NCI-H2029 (cell line): ENCODE measurements at regions not wholly inside any gene's neighbourhood (a gene's known extent, or its start where the extent isn't known, plus 50 kb on each side); places are given as distances from the start of the nearest gene placed in this dataset.
"Not testable (repeated sequence)": the region's sequence is repeated elsewhere in the genome, so short reads cannot be mapped to it uniquely, and the experiment has no call there.

Experiments
- DNase-seq: peaks from one replicate; lab custom pipeline; 2025; lab: John Stamatoyannopoulos, UW

DNA sequence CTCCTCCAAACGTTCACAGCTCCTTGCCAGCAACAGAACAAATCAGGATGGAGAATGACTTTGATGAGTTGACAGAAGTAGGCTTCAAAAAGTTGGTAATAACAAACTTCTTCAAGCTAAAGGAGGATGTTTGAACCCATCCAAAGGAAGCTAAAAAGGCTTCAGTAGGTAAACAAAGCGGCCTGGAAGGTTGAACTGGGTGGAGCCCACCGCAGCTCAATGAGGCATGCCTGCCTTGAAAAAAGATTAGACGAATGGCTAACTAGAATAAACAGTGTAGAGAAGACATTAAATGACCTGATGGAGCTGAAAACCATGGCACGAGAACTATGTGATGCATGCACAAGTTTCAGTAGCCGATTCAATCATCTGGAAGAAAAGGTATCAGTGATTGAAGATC, 1369.0 kb upstream of the SORCS1 start:
- DNase-seq: not testable (repeated sequence)

GRCh38 chr10:108523016-108523800, 1358.7 kb upstream of the SORCS1 start:
- DNase-seq: no peak

DNA sequence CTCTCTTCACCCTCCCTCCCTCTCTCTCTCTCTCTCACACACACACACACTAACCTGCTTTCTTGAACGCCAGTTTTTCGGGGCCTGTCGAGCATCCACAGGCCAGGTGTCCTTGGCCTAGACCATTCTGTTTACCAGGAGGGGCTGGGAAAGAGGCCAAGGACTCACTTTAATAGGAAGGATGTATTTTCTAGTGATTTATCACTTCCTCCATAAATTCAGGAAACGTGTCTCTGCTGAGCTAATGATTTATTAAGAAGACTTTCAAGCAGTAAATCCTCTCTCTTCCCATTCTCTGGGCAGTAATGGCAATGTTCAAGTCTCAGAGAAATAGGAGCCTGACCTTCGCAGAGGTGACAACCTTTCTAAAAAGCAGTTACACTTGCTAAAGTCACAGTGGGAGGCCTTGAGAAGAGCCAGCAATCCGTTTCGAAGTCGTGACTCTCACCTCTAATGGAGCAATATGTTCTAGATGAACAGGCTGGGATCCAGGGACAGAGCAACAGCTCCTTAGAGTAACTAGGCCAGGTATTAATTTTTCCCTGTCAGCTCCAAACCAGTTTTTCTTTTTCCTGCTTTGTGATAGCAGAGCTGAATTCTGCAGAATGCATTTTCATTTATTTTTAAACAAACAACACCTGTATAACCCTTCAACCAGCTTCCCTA, 1357.5 kb upstream of the SORCS1 start:
- DNase-seq: no peak

DNA sequence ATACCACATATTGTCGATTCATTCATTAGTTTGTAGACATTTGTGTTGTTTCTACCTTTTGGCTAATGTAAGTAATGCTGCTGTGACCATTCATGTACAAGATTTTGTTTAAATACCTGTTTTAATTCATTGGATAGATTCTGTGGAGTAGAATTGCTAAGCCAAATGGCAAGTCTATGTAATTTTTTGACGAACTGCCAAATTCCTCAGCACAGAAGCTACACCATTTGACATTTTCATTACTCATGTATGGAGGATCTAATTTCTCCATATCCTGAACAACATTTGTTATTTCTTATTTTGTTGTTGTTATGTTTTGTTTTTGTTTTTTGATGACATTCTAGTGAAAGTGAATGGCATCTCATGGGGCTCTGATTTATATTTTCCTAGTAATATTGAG, 1351.3 kb upstream of the SORCS1 start:
- no peak for DNase-seq

DNA sequence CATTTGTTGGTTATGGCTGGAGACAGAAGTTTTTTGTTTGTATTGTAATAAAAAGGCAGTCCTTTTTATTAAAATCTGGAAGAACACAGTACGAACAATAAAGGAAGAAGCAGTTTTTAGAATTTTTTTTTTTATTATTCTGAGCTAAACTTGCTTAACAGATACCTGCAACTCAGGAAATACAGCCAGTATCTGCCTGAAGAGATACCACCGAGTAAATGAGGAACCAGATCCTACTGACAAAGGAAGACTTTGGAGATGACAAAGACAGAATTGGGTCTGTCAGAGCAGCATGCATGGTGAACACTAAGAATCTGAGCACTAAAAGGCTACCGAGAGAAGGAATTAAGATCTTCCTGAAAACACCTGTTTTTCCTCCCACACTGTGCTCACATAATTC, 1335.9 kb upstream of the SORCS1 start:
- no peak for DNase-seq

DNA sequence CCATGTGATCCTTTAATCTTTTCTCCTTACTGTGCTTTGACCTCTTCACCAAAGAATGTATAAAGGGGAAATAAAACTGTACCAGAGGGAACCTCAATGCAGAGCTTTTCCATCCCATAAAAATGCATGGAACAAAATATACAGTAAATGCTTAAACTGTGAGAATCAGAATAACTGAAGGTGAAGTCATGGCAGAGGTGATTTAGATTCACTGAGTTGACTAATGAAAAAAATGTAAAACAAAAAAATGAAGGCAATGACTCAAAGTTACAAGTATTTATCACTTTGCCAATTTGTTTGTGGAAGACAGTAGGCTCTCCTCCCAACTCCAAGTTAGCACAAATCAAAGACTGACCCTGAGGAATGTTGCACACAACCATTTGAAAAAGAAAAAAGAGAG, 1331.6 kb upstream of the SORCS1 start:
- DNase-seq: no peak

DNA sequence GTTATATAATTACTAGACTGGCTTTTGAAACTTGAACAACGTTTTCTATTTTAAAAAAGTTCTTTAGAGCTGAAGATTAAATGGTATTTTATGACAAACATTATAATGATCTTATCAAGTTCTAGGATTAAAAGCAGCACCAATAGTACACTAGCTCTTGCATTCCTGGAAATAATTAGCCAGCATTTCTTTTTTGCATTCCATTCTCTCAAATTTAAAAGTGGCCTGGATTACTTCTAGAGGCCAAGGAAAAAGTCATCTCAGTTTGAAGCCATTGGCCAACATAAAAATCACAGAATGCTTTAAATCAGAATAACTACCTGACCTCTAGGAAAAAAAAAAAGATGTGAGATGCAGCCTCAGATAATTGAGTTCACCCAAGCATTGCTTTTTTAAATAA, 1326.4 kb upstream of the SORCS1 start:
- no peak for DNase-seq

- DNase-seq: no peak
Measured at GRCh38 chr10:108471420-108471819, 1306.9 kb upstream of the SORCS1 start.

DNA sequence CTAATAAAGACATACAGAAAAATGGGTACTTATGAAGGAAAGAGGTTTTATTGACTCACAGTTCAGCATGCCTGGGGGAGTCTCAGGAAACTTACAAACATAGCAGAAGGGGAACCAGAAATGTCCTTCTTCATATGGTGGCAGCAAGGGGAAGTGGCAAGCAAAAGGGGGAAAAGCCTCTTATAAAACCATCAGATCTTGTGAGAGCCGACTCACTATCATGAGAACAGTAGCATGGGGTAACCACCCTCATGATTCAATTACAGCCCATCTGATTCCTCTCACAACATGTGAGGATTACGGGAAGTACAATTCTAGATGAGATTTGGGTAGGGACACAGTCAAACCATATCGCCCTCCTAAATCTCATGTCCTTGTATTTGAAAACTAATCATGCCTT, 1305.4 kb upstream of the SORCS1 start:
- DNase-seq: no peak

DNA sequence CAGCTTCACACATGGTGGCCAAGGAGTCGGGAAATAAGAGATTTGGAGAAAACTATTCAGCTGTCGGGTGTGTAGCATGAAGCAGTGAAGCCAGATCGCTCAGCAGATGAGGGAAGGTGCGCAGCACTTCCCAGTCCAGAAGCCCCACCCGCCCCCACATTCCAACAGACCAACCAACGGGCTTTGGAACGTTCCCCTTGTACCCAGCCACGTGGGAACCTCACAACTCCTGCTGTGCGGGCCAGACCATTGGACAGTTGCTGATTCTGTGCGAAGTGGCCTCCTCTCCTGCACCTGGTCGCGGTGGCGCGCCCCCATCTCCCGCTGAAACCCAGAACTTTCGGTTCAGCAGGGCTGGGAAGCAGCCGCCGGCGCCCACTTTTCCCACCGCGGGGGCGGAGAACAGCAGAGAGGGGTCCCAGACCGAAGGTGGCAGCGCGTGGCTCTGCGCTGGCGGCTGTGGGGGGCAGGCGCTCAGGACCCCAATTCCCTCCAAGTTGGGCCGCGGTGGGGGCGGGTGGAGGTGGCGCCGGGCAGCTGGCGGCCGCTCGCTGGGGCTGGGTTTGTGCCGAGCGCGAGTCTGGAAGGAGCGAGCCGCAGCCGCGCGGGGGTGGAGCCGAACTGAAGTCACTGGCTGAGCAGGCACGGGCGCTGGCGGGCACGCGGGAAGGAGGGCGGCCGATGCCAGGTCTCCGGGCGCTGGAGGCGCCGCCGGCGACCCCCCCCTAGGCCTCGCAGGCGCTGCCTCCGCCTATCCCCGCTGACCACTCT, 1301.5 kb upstream of the SORCS1 start:
- DNase-seq: no peak

GRCh38 chr10:108462005-108462404, 1297.5 kb upstream of the SORCS1 start:
- DNase-seq: no peak

DNA sequence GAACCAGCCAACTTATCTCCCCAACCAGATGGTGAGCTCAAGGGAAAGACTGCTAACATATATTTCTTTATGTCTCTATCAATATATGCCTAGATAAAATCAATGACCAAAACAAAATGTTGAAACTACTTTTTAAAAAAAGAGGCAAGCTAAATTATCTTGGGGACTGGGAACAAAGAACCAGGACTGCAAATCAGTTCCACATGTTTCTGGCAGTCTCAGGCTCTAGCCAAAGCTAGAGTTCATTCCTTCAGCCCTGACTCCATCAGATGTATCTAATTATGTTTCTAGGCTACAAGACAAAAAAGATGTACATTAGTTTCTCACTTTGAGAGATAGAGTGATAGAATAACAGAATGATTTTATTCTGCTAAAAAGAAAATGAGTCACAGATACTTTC, 1290.3 kb upstream of the SORCS1 start:
- no peak for DNase-seq

- no peak for DNase-seq
Measured at GRCh38 chr10:108454224-108454623, 1289.7 kb upstream of the SORCS1 start.

DNA sequence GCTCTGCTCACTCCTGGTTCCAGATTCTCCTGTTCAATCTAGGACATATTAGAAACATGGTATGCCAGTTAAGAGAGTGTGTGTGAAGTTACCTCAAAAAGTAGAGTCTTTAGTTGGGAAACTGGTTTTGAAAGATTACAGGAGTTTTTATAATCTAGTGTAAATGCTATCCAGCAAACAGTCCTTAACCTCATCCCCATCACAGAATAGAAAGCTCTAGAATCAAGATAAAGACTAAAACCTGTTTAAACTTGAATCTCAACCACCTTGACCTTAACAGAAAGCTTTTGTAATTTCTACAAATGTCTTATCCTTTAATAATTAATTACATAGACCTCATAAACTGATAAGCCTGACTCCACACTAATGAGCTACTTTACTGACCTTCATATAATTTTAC, 1288.7 kb upstream of the SORCS1 start:
- DNase-seq: no peak

- DNase-seq: no peak
Measured at GRCh38 chr10:108452533-108452932, 1288.0 kb upstream of the SORCS1 start.

DNA sequence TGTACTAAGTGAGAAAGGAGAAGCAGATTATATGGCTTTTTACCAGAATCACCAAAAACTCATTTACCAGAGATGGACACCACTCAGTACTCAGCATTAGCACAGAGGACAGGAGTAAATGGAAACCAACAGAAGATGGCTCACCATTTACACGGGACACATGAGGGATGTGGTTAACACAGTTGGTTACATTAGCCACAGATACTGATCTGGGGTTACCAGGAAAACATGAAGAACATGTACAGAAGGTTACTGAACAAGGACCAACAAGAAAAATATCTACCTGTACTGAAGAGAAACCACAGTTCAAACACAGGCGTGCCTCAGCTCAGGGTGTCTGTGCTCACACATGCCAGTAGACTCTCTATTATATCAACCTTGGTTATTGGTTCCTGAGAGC, 1285.8 kb upstream of the SORCS1 start:
- DNase-seq: no peak

DNA sequence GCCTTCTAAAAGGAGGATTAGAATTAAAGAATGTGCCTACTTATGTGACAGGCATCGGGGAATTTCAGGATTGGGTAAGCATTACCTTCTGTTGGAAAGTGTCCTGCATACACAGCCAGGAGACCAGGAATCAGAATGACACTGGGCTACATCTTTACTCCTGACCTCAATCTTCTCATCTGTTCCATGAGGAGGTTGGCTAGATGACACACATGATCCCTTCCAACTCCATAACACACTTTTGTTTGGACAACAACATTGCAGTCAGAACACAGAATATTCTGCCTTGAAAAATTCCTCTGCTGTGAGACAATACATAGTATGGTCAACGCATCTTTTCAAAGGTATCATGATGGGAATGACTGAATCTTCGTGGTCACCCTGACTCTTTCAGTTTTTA, 1281.2 kb upstream of the SORCS1 start:
- DNase-seq: no peak

GRCh38 chr10:108443636-108444035, 1279.1 kb upstream of the SORCS1 start:
- no peak for DNase-seq

DNA sequence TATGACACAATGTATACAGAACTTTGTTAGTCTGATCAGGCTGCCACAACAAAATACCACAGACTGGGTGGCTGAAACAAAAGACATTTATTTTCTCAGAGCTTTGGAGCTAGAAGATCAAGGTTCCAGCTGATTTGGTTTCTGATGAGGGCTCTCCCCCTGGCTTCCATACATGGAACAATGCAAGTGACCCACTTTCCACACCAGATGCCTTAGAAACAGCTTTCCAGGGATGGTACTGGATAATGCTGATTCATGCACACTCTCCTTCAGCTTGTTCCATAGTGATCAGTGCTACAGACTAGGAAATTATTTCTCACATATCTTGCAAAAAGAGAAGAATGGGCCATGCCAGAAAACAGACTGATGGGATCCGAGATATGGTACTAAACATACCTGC, 1274.9 kb upstream of the SORCS1 start:
- DNase-seq: no peak

DNA sequence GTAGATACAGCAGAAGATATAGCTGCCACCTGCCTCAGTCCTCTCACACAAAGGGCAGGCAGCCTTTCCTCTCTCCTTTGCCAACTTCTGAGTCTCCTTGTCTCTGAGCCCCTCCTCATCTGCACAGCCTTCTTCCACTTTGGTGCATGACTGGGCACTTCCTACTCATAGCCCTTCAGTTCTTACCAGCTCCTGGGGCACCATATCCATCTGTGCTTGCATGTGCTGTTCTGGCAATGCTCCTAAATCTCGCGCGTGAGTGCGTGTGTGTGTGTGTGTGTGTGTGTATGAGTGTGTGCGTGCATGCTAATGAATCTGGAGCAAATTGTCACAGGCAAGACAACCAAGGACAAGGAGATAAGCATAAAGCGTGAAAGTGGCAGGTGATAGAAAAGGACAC, 1271.6 kb upstream of the SORCS1 start:
- no peak for DNase-seq

DNA sequence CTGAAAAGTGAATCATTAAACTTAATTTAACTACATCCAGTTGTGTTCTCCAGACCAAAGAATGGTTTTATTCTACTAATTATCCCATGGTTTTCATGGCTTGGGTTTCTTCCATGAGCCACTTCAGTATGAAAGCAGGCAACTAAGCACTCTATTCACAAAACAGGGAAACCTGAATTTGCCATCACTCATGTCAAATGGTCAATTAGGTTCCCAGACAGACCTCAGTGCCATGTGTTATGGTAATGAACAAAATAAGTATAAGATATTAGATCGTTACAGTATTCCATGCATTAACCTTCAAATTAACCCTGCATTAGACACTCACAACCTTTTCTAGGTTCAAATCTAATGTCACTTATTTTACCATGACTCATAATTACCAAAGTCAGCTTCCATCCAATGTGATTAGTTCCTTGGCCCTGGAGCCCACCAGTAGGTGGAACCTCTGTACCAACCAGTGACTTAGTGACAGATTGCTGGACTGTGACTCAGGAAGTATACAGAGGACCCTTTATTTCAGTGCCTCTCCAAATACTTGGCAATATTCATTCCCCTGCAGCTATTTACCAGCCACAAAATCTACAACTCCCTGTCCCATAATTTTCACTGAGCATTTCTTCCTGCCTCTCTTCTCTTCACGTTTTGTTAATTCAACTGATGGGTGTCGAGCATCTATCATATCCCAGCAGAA, 1270.2 kb upstream of the SORCS1 start:
- no peak for DNase-seq

DNA sequence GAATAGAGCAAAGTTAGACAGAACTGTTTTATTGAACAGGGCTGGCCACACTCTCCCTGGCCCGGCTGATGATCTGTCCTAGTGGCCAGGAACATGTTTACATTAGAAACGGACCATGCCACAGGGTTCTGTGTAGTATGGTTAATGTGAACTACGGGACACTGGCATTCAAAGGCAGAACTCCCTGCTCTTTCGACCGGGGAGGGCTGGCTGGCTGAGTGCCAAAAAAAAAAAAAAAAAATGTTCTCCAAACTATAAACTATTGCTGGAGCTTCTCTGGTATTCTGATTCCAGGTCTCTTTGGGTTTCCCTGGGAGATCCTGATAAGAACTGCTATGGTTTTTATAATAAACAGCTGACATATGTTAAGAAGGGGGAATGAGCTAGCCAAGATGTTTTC, 1262.6 kb upstream of the SORCS1 start:
- no peak for DNase-seq
